GM21619 (cell line): ENCODE measurements at regions not wholly inside any gene's neighbourhood (a gene's known extent, or its start where the extent isn't known, plus 50 kb on each side); places are given as distances from the start of the nearest gene placed in this dataset.

Experiments used
- ATAC-seq: cut with Tn5 transposase; IDR thresholded peaks from one replicate; pipeline ENCODE4 v1.9.1; 2021; ENCODE audit not compliant: unreplicated experiment

DNA sequence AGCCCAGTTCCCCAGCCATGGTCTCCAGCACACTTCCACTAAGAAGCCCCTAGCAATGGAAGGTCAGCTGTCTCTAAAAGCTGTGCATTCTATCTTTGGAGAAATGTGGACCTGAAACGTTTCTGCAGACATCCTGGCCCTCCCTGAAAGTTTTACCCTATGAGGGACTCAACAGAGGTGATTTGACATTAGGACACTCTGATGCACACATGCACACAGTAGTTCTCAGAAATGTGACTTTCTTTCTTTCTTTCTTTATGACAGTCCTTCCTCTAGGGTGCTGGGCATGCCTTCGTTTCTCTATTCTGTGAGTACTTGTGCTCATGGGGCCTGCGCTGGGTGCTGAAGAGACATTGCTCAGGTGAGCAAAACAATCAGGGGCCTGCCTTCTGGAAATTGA is 857.3 kb downstream of the RNF144A start:
- no peak for ATAC-seq

DNA sequence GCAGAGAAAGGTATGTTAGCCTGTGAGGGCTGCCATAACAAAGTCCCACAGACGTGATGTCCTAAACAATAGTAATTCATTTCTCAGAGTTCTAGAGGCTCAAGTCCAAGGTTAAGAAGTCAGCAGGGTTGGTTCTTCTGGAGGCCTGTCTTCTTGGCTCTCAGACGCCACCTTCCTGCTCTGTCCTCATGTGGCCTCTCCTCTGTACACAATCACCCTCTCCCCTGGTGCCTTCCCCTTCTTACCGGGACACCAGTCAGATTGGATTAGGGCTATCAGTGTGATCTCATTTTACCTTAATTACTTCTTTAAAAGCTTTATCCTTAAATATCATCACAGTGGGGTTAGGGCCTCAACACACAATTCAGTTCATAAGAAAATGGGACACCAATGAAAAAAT is 860.5 kb downstream of the RNF144A start:
- ATAC-seq, result no peak

DNA sequence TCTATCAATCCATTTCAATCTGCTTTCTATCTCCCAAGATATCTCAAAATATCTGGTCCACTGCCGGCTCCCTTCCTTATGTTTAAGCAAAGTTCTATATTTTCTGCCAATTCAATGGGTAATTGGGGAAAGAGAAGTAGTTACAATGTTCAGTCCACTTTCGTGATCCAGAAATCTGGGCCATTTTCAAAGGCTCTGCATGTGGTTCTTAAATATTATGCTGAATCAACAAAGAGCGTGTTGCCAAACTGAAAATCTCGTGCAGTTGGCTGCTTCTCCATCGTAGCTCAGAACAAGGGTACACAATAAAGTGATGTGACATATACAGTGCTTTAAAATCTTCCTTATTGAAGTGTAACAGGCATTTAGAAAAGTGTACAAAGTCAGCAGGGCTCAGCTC is 863.1 kb downstream of the RNF144A start:
- ATAC-seq, result no peak

DNA sequence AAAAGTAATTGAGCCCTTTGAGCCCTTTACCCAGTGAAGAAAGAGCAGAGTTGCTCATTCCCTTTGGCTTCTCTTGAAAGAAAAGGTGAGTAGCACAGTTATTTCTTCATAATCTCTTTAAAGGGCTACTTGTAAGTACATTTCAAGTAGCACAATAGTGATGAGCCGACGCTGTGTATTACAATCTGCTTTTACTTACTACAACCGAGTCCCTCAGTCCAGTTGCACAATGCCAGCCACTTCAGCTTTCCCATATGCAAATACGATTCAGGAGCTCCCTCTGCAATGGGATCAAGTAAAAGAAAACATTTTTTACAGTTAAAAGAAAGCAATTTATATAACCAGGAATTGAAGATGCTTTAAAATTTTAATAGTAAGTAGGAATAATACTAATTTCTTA is 868.5 kb downstream of the RNF144A start:
- no peak for ATAC-seq

DNA sequence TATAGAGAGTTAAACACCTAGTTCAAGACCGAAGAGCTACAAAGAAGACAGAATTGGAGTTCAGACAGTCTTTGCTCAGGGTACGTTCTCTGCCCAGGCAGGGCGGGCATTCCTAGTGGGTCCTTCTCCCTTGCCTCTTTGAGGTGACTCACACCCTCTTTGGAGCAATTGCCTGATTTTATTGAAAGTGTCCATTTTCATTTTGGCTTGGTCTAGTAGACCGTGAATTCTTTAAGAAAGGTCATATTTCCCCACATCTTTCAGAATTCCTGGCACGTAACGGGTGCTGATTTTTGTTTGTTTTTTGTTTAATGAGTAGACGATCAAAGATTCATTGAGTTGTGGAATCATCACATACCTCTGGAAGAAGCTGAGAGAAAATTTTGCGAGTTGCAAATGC is 871.5 kb downstream of the RNF144A start:
- ATAC-seq, result no peak

DNA sequence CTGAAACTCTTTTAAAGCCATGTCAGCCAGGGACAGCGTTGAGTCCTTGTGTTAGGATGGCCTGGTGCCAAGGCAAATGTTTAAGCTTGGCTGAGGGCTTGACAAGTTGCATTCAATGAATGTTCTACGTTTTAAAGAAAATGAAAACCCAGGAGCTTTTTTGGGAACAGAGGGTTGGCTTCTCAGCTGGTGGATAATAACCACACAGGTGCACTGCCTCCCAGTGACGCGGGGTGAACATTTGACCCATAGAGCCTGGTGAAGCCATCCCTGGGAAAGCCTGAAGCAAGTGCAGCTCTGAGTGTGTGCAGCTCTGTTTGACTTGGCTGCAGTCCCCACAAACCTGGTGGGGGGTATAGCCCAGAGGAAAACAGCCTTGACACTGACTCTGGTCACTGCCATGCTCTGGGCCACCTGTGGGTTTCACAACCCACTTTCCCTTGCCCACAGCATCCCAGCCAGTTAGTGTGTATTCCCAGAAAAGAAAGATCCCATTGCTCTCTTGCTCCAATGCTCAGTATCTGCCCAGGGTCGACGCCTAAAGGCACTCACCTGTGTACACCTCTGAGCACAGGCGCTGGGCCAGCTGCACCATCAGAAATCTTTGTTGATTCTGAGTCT is 874.9 kb downstream of the RNF144A start:
- ATAC-seq, result no peak

DNA sequence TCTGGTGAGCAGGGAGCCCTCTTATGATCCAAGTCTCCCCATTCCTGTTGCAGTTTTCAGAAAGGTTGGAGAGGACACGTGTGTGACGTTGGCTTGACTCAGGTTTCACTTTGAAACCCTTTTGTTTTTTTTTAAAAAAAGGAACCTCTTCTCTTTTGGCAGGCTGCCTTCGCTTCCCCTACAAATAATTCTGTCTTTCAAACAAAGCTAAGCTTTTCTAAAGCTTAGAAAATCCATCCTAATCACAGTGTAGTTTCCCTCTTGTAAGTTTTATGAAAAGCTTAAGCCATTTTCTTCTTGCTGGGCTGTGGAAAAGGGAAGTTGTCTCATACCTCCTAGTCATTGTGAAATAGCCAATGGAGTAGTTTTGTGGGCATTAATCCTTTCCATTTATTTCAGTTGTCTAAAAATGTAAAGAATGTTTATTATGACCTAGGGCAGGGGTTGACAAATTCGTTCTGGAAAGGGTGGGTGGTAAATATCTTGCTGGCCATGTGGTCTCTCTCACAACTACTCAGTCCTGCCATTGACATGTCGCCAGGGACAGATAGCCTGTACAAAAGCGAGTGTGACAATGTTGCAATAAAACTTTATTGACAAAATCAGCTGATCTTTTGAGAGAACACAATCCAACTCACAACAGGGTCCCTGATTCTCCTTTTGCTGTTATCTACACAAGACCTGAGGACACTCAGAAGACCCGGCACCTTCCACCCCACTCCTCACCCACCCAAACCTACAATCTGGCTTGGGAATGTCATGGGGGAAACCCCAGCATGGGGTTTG is 878.8 kb downstream of the RNF144A start:
- ATAC-seq, result no peak

DNA sequence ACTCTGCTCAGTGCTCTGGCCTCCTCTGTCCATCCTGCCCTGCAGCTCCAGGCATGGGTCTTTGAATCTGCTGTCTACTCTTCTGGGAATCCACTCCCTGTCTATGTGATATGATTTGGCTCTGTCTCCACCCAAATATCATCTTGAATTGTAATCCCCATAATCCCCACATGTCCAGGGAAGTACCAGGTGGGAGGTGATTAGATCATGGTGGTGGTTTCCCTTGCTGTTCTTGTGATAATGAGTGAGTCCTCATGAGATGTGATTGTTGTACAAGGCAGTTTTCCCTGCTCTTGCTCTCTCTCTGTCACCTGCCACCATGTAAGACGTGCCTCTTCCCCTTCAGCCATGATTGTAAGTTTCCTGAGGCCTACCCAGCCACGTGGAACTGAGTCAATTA is 881.8 kb upstream of the ID2 start:
- ATAC-seq, result no peak

DNA sequence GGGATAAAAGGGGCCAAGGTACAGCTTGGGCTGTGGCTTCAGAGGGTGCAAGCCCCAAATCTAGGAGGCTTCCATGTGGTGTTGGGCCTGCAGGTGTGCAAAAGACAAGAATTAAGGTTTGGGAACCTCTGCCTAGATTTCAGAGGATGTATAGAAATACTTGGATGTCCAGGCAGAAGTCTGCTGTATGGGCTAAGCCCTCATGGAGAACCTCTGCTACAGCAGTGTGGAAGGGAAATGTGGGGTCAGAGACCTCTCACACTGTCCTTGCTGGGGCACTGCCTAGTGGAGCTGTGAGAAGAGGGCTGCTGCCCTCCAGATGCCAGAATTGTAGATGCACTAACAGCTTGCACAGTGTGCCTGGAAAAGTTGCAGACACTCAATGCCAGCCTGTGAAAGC is 880.6 kb upstream of the ID2 start:
- ATAC-seq, result no peak

DNA sequence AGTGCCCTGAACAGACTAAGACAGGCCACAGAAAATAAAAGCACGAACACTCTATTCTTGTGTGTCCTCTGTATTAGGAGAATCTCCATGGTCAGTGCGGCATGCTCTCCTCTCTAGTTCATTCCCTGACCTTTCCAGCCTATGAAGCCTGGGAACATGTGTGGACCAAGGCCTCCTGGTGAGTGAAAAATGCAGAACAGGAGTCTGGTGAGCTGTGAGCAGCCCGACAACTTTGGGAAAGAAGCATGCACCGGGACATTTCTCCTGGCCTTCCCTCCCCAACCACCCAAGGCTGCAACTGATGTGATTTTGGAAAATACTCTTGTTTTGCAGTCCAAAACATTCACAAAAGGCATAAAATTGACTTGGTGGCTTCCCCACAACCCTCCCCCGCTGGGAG is 878.3 kb upstream of the ID2 start:
- no peak for ATAC-seq

DNA sequence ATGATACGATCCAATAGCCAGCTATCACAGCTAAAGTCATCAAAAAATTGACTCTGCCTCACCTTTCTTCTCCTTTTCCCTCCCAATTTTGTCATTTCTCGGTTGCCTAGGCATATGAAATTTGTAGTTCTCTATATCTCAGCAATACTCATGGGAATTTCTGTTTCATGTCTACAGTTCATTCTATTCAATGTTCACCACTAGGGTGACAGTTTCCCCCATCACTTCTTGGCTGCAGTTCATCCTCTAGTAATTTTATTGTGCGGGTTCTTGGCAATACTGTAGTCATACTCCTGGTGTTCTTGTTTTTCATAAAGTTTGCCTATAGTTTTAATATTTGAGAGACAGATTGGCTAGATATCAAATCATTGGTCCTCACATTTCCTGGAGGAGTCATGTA is 872.2 kb upstream of the ID2 start:
- ATAC-seq, result no peak

DNA sequence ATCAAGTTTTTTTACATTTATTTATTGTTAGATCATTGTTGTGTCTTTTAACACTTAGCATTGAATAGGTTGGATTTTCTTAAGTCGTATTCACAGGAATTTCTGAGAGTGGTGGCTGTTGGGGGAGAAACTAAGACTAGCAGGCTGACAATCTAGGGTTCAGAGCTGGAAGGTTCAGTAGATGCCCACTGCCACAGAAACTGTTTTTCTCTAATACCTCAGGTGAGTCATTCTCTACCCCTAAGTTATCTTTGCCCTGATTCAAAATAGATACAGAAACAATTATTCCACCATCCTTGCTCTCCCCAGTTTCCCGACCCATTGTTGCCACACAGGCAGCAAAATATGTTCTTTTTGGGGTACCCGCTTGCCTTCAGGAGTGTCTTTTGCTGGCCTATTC is 870.8 kb upstream of the ID2 start:
- no peak for ATAC-seq

DNA sequence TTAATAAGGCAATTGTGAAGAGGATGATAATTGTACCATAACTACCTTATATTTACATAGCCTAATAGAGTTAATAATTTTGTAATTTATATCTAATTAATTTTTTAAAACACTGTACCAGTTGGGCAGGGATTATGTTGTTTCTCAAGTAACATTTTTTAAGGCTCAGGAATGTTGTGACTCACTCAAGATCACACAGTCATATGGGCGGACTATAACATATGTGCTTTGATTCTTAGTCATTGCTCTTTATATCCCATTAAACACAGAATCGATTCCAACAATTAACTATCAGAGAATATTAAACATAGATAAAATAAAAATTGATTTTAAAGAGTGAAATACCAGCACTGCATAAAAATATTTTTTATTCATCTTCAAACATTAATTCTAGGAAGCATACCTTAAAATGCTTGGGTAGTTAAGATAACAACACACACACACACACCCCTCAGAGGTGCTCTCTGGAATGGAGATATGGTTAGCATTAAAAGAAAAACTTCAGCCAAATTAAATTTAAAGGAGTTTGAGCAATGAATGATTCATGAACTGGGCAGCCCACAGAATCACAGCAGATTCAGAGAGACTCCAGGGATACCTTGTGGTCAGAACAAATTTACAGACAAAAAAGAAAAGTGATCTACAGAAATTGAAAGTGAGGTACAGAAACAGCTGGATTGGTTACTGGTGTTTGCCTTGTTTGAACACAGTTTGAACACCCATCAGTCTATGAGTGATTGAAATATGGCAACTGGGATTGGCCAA is 869.4 kb upstream of the ID2 start:
- ATAC-seq, result no peak

DNA sequence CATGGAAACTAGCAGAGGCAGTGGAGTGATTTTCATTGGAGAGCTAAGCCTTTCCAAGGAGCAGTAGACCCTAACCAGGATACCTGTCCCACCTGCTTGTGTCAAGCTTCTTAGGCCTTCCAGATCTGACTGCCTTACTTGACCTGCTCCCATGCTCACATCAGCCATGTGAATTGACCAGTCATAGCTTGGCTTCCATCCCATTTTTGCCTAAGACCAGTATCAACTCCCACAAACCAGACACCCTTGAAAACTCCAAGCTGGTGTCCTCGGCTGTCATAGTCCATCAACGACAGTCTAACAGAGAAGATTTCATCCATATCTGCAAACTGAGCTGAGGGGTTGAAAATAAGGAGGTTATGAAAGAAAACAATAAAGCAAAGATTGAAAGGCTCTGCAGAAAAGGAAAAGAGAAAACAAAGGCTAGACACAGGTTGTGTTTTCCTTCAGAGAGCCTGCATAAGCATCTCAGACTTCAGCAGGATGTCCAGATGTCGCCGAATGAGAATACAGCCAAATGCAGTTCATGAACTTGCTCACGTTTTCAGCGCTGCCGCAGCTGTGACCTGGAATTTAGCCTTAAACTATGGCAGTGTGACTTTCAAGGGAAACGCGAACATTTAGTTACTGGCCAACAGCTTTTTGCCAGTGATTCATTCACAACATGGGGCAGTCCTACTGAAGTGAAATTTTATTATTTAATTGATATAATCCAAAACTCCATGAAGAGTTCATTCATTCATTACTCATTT is 868.1 kb upstream of the ID2 start:
- no peak for ATAC-seq

DNA sequence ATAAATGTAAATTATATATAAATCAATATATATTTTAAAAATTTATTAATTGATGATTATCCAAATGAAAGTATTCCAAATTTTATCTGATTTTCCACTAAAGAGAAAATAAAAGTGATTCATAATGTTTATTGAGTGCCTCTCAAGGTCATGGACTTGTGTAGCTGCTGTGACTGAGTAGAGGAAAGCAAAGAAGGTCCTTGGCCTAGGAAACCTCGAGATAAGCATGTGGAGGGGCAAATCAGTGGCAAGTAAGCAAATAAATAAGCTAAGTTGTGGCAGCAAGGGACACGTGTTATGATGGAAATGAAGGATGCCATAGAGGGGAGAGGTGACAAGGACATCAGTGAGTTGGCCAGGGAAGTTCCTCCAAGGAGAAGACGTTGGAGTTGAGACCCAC is 866.1 kb upstream of the ID2 start:
- ATAC-seq, result no peak

DNA sequence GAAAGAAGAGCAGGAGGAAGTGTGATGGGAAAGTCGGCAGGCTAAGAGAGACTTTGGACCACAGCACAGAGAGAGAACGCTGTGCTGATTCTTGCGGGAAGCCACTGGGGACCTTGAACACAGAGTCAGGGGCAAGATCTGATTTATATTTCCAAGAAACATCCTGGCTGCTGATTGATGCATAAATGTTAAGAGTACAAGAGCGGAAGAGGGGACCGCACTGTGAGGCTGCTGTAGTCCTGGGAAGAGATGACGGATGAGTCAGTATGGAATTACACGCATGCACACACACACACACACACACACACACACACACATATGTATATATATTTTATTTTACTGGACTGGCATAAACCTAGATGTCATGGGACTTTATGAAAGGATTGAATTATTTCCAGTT is 865.6 kb upstream of the ID2 start:
- ATAC-seq, result no peak

DNA sequence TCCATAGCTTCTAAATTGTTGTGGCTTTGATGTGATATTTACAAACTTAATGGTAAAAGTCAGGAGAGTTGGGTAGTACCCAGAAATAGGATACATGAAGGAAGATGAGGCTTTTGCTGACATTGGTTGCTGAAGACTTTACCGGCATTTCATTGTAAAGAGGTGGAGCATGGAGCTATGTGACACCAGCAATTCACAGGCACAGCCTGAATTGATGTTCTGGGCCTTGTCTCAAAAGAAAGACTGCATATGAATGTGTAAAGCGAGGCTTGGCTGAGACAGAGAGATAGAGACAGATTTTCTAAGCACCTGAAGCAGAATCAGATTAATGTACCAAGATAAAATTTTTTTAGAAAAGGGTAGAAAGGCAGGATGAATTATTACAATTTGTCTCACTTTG is 864.9 kb upstream of the ID2 start:
- ATAC-seq, result no peak

DNA sequence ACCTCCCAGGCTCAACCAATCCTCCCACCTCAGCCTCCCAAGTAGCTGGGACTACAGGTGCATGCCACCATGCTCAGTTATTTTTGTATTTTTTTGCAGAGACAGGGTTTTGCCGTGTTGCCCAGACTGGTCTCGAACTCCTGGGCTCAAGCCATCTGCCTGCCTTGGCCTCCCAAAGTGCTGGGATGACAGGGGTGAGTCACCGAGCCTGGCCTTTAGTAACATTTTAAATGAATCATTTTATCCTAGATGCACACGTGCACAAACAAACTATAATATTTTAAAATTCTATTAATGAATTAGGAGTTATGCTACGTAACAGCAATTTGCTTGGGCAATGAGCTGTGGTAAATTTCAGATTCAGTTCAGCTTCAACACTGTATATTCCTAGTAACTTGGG is 862.5 kb upstream of the ID2 start:
- ATAC-seq, result no peak

DNA sequence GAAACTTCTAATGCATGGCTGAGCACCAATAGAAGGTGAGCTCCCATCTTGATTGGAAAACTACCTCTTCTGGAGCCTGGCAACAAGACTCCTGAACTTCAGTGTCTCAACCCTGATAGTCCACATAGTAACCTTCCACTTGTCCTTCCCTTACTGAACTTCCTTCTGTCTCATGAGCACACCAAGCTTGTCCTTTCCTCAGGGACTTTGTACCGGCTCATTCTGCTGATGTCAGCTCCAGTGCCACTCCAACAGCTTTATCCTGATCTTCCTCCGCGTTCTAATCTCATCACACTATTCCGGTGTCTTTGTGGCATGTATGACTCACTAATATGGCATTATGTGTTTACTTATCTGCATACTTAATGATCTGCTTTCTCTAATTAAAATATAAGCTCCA is 862.0 kb upstream of the ID2 start:
- no peak for ATAC-seq

DNA sequence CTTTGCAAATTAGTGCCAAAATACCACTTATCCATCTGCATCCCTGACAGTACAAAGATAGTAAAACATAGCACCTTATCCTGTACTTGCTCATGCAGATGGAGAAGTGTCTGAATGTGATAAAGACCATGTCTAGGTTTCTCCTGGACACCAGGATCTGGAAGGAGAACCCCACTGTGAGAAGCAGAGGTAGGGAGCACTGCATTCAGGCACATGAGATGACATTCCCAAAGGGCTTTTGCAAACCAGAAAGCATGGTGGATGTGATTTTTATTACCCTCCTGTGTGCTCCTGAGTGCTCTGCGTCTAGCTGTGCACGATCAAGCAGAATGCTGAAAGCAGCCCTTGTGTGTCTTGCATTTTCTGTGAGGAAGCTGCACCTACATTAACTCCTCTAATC is 857.6 kb upstream of the ID2 start:
- no peak for ATAC-seq

DNA sequence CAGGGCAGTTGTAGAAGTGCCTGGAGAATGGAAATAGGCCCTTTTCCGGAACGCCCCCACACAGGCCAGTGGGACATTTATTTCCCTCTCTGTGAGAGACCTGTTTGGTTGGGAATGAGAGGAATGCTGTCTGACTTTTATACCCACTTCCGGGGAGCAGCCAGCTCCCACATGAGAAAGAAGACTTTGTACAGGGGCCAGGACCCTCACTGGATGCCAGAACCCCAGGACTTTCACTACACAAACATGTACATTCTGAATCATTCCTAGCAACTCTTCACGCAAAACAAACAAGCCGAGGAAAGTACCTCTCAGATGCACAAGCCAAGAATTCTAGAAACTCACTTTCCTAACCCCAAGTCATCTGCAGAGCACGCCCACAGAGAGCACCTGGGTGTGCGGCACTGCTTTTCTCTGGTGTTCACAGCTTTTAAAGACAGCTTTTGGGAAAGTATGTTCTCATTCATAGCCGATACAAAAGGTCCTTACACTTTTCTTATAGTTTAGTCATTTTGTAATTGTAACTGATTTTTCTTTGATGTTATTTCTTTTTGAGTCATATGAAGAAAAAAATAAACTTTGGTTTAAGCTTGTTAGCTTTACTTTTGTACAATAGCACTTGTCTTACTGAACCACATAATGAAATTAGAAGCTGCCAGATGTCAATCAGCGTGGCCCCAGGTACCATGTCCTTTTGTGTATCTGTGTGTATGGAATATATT is 856.1 kb upstream of the ID2 start:
- ATAC-seq, result peak; percentile 90
